ENCODE measurements at regions not wholly inside any gene's neighbourhood (a gene's known extent, or its start where the extent isn't known, plus 50 kb on each side); places are given as distances from the start of the nearest gene placed in this dataset.
"Not testable (repeated sequence)": the region's sequence is repeated elsewhere in the genome, so short reads cannot be mapped to it uniquely, and the experiment has no call there.

DNA sequence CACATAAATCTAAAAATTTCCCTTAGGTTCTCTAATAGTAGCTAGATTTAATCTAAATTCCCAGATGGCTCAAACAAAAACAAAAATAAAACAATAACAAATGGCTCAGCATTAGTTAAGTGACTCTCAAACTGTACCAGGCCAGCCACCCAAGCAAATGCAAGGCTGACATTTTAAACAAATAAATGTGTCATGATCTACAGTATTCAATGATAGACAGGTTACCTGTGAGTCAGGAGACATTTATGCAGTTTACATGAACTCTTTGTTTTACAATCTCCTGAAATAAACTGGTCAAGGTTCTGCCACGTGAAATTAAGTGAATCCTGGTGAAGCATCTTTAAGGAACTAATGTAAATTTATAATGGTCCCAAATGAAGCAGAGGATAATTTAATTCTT is 580.2 kb upstream of the PTPRD start:
- Histone ChIP-seq H3K9me3 (ENCODE audit: low read depth) (no peaks in the 10 kb centered on the region), H3K27me3 (no peaks in the 10 kb centered on the region), H3K4me3 (no peak overlapping the region), H3K4me2 (no peak overlapping the region), H3K79me2 (no peaks in the 10 kb centered on the region), H2AFZ (no peak overlapping the region), H3K4me1 (ENCODE audit: insufficient read depth) (no peaks in the 10 kb centered on the region), H3K36me3 (replicated peaks; ENCODE audit: insufficient read depth, low read depth) (no peaks in the 10 kb centered on the region), H3K27ac (no peak overlapping the region), H4K20me1 (ENCODE audit: insufficient read depth, poor library complexity, severe bottlenecking) (no peaks in the 10 kb centered on the region), H3K9me2 (replicated peaks; ENCODE audit: insufficient read depth) (no peaks in the 10 kb centered on the region)
- TF ChIP-seq CTCF (IDR thresholded peaks at IDR 0.05; ENCODE audit: poor library complexity) (no peak), EZH2 (IDR thresholded peaks at IDR 0.05; ENCODE audit: borderline replicate concordance) (no peak), EZH2phosphoT487 (IDR thresholded peaks at IDR 0.05; ENCODE audit: low read depth, severe bottlenecking, unreplicated experiment) (no peak)
- no peak for DNase-seq (ENCODE audit: low spot score)
- WGBS (ENCODE audit: low lambda C conversion rate, missing lambda C conversion rate): 62% methylated on average over 1 of the region's 1 CpG

- Histone ChIP-seq H3K27me3 (no peaks in the 10 kb centered on the region), H3K4me3 (no peak overlapping the region), H3K79me2 (no peaks in the 10 kb centered on the region), H4K20me1 (ENCODE audit: insufficient read depth, poor library complexity, severe bottlenecking) (no peaks in the 10 kb centered on the region), H3K27ac (no peak overlapping the region), H3K9me3 (ENCODE audit: low read depth) (no peaks in the 10 kb centered on the region), H3K4me2 (no peak overlapping the region), H3K36me3 (replicated peaks; ENCODE audit: insufficient read depth, low read depth) (no peaks in the 10 kb centered on the region), H2AFZ (no peak overlapping the region), H3K4me1 (ENCODE audit: insufficient read depth) (no peaks in the 10 kb centered on the region), H3K9me2 (replicated peaks; ENCODE audit: insufficient read depth) (no peaks in the 10 kb centered on the region)
- TF ChIP-seq EZH2phosphoT487 (IDR thresholded peaks at IDR 0.05; ENCODE audit: low read depth, severe bottlenecking, unreplicated experiment): no peak
- TF ChIP-seq EZH2 (IDR thresholded peaks at IDR 0.05; ENCODE audit: borderline replicate concordance): no peak
- TF ChIP-seq CTCF (IDR thresholded peaks at IDR 0.05; ENCODE audit: poor library complexity): no peak
- whole genome bisulfite sequencing (ENCODE audit: low lambda C conversion rate, missing lambda C conversion rate): 86% methylated on average over 1 of the region's 1 CpG
- DNase-seq (ENCODE audit: low spot score): no peak
These were observed 581.4 kb upstream of the PTPRD start for GRCh38 chr9:11194246-11194645.

DNA sequence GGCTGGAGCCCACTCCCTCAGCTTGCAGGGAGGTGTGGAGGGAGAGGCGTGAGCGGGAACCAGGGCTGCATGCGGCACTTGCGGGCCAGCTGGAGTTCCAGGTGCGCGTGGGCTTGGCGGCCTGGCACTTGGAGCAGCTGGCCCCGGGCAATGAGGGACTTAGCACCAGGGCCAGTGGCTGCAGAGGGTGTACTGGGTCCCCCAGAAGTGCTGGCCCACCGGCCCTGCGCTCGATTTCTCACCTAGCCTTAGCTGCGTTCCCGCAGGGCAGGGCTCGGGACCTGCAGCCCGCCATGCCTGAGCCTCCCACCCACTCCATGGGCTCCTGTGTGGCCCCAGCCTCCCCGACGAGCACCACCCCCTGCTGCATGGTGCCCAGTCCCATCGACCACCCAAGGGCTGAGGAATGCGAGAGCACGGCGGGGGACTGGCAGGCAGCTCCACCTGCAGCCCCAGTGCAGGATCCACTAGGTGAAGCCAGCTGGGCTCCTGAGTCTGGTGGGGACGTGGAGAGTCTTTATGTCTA is 584.1 kb upstream of the PTPRD start:
- H4K20me1 ChIP-seq (ENCODE audit: insufficient read depth, poor library complexity, severe bottlenecking); H3K27me3 ChIP-seq; DNase-seq (ENCODE audit: low spot score); H3K4me3 ChIP-seq; H3K4me2 ChIP-seq; H3K27ac ChIP-seq; H3K4me1 ChIP-seq (ENCODE audit: insufficient read depth); H3K9me3 ChIP-seq (ENCODE audit: low read depth); H3K9me2 ChIP-seq (replicated peaks; ENCODE audit: insufficient read depth); H2AFZ ChIP-seq; H3K79me2 ChIP-seq; H3K36me3 ChIP-seq (replicated peaks; ENCODE audit: insufficient read depth, low read depth): not testable (repeated sequence)
- 100% methylated on average over 18 of the region's 22 CpGs for WGBS (ENCODE audit: low lambda C conversion rate, missing lambda C conversion rate)

- Histone ChIP-seq H3K4me3 (no peak overlapping the region), H4K20me1 (ENCODE audit: insufficient read depth, poor library complexity, severe bottlenecking) (no peaks in the 10 kb centered on the region), H2AFZ (no peak overlapping the region), H3K4me2 (no peak overlapping the region), H3K27me3 (no peaks in the 10 kb centered on the region), H3K9me3 (ENCODE audit: low read depth) (no peaks in the 10 kb centered on the region), H3K36me3 (replicated peaks; ENCODE audit: insufficient read depth, low read depth) (no peaks in the 10 kb centered on the region), H3K9me2 (replicated peaks; ENCODE audit: insufficient read depth) (no peaks in the 10 kb centered on the region), H3K79me2 (no peaks in the 10 kb centered on the region), H3K4me1 (ENCODE audit: insufficient read depth) (no peaks in the 10 kb centered on the region), H3K27ac (no peak overlapping the region)
- TF ChIP-seq EZH2phosphoT487 (IDR thresholded peaks at IDR 0.05; ENCODE audit: low read depth, severe bottlenecking, unreplicated experiment) (no peak), CTCF (IDR thresholded peaks at IDR 0.05; ENCODE audit: poor library complexity) (no peak)
- WGBS (ENCODE audit: low lambda C conversion rate, missing lambda C conversion rate): 77% methylated on average over 2 of the region's 2 CpGs
- no peak for DNase-seq (ENCODE audit: low spot score)
These were observed 586.5 kb upstream of the PTPRD start for GRCh38 chr9:11199335-11199734.

All from hepatocyte (in vitro differentiated cells).